ENCODE measurements at regions not wholly inside any gene's neighbourhood (a gene's known extent, or its start where the extent isn't known, plus 50 kb on each side); places are given as distances from the start of the nearest gene placed in this dataset.
A peak's percentile ranks its signal among the peaks of the same experiment; 100 is the strongest.

DNA sequence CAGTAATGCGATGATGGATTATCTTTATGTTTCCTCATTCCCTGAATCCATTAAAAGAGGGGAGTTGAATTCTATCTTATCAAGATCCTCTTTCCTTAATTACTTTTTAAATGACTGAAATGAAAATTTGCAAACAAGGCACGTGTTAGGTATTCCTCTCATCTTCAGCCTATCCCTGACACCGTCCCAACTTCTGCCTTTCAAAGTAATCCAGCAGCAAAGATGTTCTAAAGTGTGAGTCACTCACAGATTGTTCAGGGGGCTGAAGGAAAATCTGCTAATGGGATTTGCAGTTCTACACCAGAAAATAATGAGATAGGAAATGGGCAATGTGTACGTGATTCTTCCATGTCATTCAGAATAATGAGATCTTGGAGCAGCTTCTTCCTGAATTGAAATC is 403.0 kb downstream of the ARHGEF28 start:
- no peaks in the 10 kb centered on the region for H3K4me1 ChIP-seq (ENCODE audit: control insufficient read depth in 3 of 3, insufficient read depth in 2 of 3, low read depth in 1 of 3, low read length in 2 of 3)
- H3K9me3 ChIP-seq (ENCODE audit: control insufficient read depth in 2 of 2, insufficient read depth in 1 of 2, low read depth in 1 of 2, low read length in 1 of 2): no peaks in the 10 kb centered on the region
- FAIRE-seq: no peak
- DNase-seq: no peak
- H3K4me3 ChIP-seq (ENCODE audit: low read depth in 1 of 3, low read length in 3 of 3): no peak overlapping the region
- no peak overlapping the region for H3K27ac ChIP-seq (ENCODE audit: low read depth in 1 of 3, low read length in 2 of 3)
- 85 to 88% (median 85%) methylated on average over 4 of the region's 4 CpGs for WGBS, 3 donors
- no peaks in the 10 kb centered on the region for H3K36me3 ChIP-seq (ENCODE audit: control insufficient read depth in 3 of 3, insufficient read depth in 2 of 3, low read depth in 1 of 3, low read length in 3 of 3)
- no peaks in the 10 kb centered on the region for H3K27me3 ChIP-seq (ENCODE audit: control insufficient read depth in 3 of 3, insufficient read depth in 3 of 3, low read length in 3 of 3)

DNA sequence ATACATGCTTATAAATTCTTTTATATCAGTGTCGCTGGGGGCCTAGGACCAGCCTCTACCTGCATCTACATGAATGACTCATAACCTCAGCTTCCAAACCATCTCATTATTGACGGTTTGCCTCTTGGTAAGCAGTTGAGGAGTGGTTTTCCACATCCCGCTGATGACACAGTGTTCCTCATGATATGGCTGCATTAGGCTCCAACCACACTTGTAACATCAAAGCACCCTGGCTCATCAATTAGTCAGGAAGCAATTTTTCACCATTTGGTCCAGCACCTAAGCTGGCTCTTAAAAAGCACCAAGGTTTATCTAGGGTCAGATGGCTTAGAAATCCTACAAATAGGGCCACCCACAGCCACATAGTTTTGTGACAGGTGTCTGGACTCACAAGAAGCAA is 402.4 kb downstream of the ARHGEF28 start:
- no peak for FAIRE-seq
- no peak overlapping the region for H3K27ac ChIP-seq (ENCODE audit: low read depth in 1 of 3, low read length in 2 of 3)

DNA sequence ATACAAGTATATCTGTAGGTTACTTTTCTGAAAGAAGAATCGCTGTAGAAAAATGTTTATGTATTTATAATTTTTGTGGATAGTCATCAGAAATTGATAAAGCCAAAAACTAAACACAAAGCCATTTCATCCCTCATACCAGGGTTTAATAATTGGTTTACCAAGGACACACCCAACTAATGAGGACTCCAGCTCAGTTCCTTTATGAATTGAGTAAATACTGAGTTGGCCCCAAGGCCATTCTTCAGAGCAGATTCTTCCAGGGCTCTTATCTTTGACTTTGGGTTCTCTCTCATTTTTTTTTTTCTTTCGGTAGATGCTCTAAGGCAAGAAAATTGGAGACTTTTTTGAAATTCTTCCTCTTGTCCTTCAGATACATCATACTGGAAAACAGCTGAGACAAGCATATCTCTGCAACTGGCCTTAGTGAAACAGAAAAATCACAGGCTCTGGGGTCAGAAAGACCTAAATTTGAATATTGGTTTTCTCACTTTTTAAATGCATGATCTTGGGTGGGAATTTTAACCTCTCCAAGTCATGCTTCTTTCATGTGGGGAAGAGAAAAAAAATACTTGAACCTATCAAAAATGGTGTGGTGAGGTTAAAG is 401.8 kb downstream of the ARHGEF28 start:
- Histone ChIP-seq H3K9me3 (ENCODE audit: control insufficient read depth in 2 of 2, insufficient read depth in 1 of 2, low read depth in 1 of 2, low read length in 1 of 2) (no peaks in the 10 kb centered on the region), H3K4me3 (ENCODE audit: low read depth in 1 of 3, low read length in 3 of 3) (no peak overlapping the region), H3K36me3 (ENCODE audit: control insufficient read depth in 3 of 3, insufficient read depth in 2 of 3, low read depth in 1 of 3, low read length in 3 of 3) (no peaks in the 10 kb centered on the region), H3K27ac (ENCODE audit: low read depth in 1 of 3, low read length in 2 of 3) (no peak overlapping the region), H3K27me3 (ENCODE audit: control insufficient read depth in 3 of 3, insufficient read depth in 3 of 3, low read length in 3 of 3) (no peaks in the 10 kb centered on the region), H3K4me1 (ENCODE audit: control insufficient read depth in 3 of 3, insufficient read depth in 2 of 3, low read depth in 1 of 3, low read length in 2 of 3) (no peaks in the 10 kb centered on the region)
- DNase-seq (no peak), FAIRE-seq (no peak)
- 46 to 73% (median 55%) methylated on average over 2 of the region's 2 CpGs for WGBS, 3 donors

More for the DNA sequence above, 402.4 kb downstream of the ARHGEF28 start:
- H3K9me3 ChIP-seq (ENCODE audit: control insufficient read depth in 2 of 2, insufficient read depth in 1 of 2, low read depth in 1 of 2, low read length in 1 of 2): no peaks in the 10 kb centered on the region
- no peaks in the 10 kb centered on the region for H3K36me3 ChIP-seq (ENCODE audit: control insufficient read depth in 3 of 3, insufficient read depth in 2 of 3, low read depth in 1 of 3, low read length in 3 of 3)
- 77 to 86% (median 85%) methylated on average over 3 of the region's 3 CpGs for WGBS, 3 donors
- no peaks in the 10 kb centered on the region for H3K27me3 ChIP-seq (ENCODE audit: control insufficient read depth in 3 of 3, insufficient read depth in 3 of 3, low read length in 3 of 3)
- DNase-seq: no peak
- H3K4me1 ChIP-seq (ENCODE audit: control insufficient read depth in 3 of 3, insufficient read depth in 2 of 3, low read depth in 1 of 3, low read length in 2 of 3): no peaks in the 10 kb centered on the region
- H3K4me3 ChIP-seq (ENCODE audit: low read depth in 1 of 3, low read length in 3 of 3): no peak overlapping the region

DNA sequence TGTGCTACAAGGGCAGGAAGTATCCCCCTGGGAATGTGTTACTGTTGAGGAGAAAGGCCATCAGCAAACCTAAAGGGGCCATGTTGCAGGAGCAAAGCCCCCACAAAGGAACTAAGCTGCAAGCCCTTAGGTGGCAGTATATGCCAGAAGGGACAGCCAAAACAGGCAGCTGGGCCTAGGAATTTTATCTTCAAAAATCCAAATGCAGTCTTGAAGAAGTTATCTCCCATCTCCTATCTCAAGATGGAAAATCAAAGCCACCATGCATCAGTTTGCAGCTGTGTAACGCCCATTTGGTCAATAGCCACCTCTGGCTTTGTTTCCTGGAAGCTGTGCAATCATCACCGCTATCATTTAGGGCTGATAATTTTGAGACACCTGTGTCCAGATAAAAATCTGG is 400.3 kb downstream of the ARHGEF28 start:
- no peak for DNase-seq
- Histone ChIP-seq H3K9me3 (ENCODE audit: control insufficient read depth in 2 of 2, insufficient read depth in 1 of 2, low read depth in 1 of 2, low read length in 1 of 2) (no peaks in the 10 kb centered on the region), H3K27ac (ENCODE audit: low read depth in 1 of 3, low read length in 2 of 3) (no peak overlapping the region), H3K4me1 (ENCODE audit: control insufficient read depth in 3 of 3, insufficient read depth in 2 of 3, low read depth in 1 of 3, low read length in 2 of 3) (no peaks in the 10 kb centered on the region), H3K27me3 (ENCODE audit: control insufficient read depth in 3 of 3, insufficient read depth in 3 of 3, low read length in 3 of 3) (no peaks in the 10 kb centered on the region), H3K36me3 (ENCODE audit: control insufficient read depth in 3 of 3, insufficient read depth in 2 of 3, low read depth in 1 of 3, low read length in 3 of 3) (no peaks in the 10 kb centered on the region), H3K4me3 (ENCODE audit: low read depth in 1 of 3, low read length in 3 of 3) (no peak overlapping the region)
- WGBS, 3 donors: 66 to 84% (median 73%) methylated on average over 2 of the region's 2 CpGs
- FAIRE-seq: no peak

DNA sequence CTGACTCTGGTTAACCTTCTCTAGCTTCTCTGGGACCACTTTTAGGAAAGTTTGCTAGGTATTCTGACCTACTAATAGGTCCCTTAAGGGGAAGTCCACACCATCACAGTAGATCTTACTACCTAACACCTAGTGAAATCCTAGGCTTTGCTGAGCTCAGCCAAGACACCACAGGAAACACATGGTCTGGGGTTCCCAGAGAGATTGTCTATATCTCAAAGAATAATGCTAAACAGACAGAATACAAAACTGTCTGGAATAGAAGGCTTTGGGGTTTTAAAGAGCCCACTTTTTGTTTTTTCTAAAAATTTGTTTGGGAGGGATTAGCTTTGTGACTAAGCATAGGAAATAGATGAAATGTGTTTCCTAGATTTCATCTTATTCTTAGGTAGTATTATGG is 395.1 kb downstream of the ARHGEF28 start:
- no peaks in the 10 kb centered on the region for H3K4me1 ChIP-seq (ENCODE audit: control insufficient read depth in 3 of 3, insufficient read depth in 2 of 3, low read depth in 1 of 3, low read length in 2 of 3)
- FAIRE-seq: no peak
- no peaks in the 10 kb centered on the region for H3K27me3 ChIP-seq (ENCODE audit: control insufficient read depth in 3 of 3, insufficient read depth in 3 of 3, low read length in 3 of 3)
- no peaks in the 10 kb centered on the region for H3K9me3 ChIP-seq (ENCODE audit: control insufficient read depth in 2 of 2, insufficient read depth in 1 of 2, low read depth in 1 of 2, low read length in 1 of 2)
- no peaks in the 10 kb centered on the region for H3K36me3 ChIP-seq (ENCODE audit: control insufficient read depth in 3 of 3, insufficient read depth in 2 of 3, low read depth in 1 of 3, low read length in 3 of 3)
- H3K27ac ChIP-seq (ENCODE audit: low read depth in 1 of 3, low read length in 2 of 3): no peak overlapping the region
- DNase-seq: no peak
- H3K4me3 ChIP-seq (ENCODE audit: low read depth in 1 of 3, low read length in 3 of 3): no peak overlapping the region

DNA sequence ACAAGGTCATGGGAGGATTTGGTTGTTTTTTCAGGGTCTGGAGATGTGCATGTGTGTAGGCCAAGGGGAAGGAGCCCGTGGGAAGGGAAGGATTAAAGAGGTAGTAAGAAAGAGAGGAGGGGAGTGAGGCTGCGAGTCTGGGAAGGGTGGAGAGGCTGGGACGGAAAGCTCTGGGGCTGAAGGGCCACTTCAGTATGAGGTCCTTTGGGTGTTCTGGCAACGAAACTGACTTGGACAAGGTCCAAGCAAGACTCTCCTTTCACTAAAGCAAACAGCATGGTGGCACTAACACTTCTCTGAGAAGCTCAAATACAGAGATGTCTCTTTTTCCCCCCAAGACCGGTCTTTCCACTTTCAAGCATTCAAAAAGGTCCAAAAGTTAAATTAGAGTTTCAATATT is 394.5 kb downstream of the ARHGEF28 start:
- no peaks in the 10 kb centered on the region for H3K27me3 ChIP-seq (ENCODE audit: control insufficient read depth in 3 of 3, insufficient read depth in 3 of 3, low read length in 3 of 3)
- FAIRE-seq: no peak
- H3K4me1 ChIP-seq (ENCODE audit: control insufficient read depth in 3 of 3, insufficient read depth in 2 of 3, low read depth in 1 of 3, low read length in 2 of 3): no peaks in the 10 kb centered on the region
- no peaks in the 10 kb centered on the region for H3K9me3 ChIP-seq (ENCODE audit: control insufficient read depth in 2 of 2, insufficient read depth in 1 of 2, low read depth in 1 of 2, low read length in 1 of 2)
- WGBS, 3 donors: 78 to 89% (median 83%) methylated on average over 5 of the region's 5 CpGs
- no peaks in the 10 kb centered on the region for H3K36me3 ChIP-seq (ENCODE audit: control insufficient read depth in 3 of 3, insufficient read depth in 2 of 3, low read depth in 1 of 3, low read length in 3 of 3)
- H3K27ac ChIP-seq (ENCODE audit: low read depth in 1 of 3, low read length in 2 of 3): no peak overlapping the region
- DNase-seq: no peak
- H3K4me3 ChIP-seq (ENCODE audit: low read depth in 1 of 3, low read length in 3 of 3): no peak overlapping the region

DNA sequence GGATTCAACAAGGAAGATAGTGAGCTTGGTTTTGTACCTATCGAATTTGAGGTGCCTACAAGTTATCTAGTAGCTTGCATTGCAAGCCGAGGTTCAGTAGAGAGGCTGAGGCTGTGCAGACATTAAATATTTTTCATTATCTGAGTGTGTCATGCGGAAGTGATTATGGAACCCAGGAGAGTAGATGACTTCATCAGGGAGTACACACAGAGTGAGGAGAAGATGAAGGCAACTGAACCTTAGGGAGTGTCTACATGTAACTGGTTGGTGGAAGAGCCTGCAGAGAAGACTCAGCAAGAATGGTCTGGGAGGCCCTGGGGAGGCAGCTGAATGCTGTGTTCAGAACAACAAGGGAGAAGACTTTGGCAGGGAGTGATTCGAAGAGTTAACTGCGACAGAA is 393.9 kb downstream of the ARHGEF28 start:
- H3K4me1 ChIP-seq (ENCODE audit: control insufficient read depth in 3 of 3, insufficient read depth in 2 of 3, low read depth in 1 of 3, low read length in 2 of 3): no peaks in the 10 kb centered on the region
- H3K36me3 ChIP-seq (ENCODE audit: control insufficient read depth in 3 of 3, insufficient read depth in 2 of 3, low read depth in 1 of 3, low read length in 3 of 3): no peaks in the 10 kb centered on the region
- no peaks in the 10 kb centered on the region for H3K27me3 ChIP-seq (ENCODE audit: control insufficient read depth in 3 of 3, insufficient read depth in 3 of 3, low read length in 3 of 3)
- H3K9me3 ChIP-seq (ENCODE audit: control insufficient read depth in 2 of 2, insufficient read depth in 1 of 2, low read depth in 1 of 2, low read length in 1 of 2): no peaks in the 10 kb centered on the region
- no peak overlapping the region for H3K4me3 ChIP-seq (ENCODE audit: low read depth in 1 of 3, low read length in 3 of 3)
- FAIRE-seq: no peak
- no peak overlapping the region for H3K27ac ChIP-seq (ENCODE audit: low read depth in 1 of 3, low read length in 2 of 3)
- WGBS, 3 donors: 87 to 94% (median 92%) methylated on average over 5 of the region's 5 CpGs
- DNase-seq: no peak

DNA sequence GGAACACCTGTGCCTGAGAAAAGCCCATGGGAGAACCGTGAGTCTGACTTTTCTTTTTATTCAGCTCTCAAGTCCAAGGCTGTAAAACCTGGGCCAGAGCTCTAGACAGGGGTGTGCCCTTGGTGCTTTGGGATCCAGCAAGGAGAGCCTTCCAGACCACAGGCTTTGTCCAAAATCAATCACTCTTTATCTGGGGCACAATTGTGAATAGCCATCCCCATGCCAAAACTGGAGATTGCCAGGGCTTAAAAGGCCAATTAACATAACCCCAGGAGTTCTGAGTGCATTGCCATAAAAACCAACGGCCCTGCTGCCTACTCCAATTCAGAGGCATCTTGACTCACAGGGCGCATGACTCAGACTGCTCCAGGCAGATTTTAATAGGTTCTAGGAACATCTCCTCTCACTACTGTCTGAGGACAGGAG is 391.8 kb downstream of the ARHGEF28 start:
- no peaks in the 10 kb centered on the region for H3K9me3 ChIP-seq (ENCODE audit: control insufficient read depth in 2 of 2, insufficient read depth in 1 of 2, low read depth in 1 of 2, low read length in 1 of 2)
- H3K4me1 ChIP-seq (ENCODE audit: control insufficient read depth in 3 of 3, insufficient read depth in 2 of 3, low read depth in 1 of 3, low read length in 2 of 3): no peaks in the 10 kb centered on the region
- no peaks in the 10 kb centered on the region for H3K27me3 ChIP-seq (ENCODE audit: control insufficient read depth in 3 of 3, insufficient read depth in 3 of 3, low read length in 3 of 3)
- no peaks in the 10 kb centered on the region for H3K36me3 ChIP-seq (ENCODE audit: control insufficient read depth in 3 of 3, insufficient read depth in 2 of 3, low read depth in 1 of 3, low read length in 3 of 3)
- no peak overlapping the region for H3K4me3 ChIP-seq (ENCODE audit: low read depth in 1 of 3, low read length in 3 of 3)
- no peak for FAIRE-seq
- 15 to 49% (median 25%) methylated on average over 3 of the region's 3 CpGs for WGBS, 3 donors
- DNase-seq: no peak
- no peak overlapping the region for H3K27ac ChIP-seq (ENCODE audit: low read depth in 1 of 3, low read length in 2 of 3)

DNA sequence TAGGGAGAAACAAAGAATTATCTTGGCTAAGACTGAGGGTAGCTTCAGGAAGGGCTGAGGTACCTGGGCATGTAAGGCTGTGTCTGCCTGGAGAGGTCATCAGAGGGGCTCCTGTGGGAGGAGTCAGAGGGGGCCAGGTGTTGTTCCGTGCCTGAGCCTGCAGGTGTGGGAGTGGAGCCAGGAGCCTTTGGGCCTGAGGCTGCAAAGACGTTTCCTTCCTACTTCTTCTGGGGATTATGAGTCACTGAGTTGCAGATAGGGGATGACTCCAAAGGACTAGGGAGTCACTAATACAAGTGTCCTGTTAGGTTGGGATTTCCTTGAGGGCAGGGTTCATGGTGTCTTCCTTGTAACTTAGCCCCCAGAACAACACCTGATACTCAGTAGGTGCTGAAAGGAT is 391.1 kb downstream of the ARHGEF28 start:
- no peak overlapping the region for H3K27ac ChIP-seq (ENCODE audit: low read depth in 1 of 3, low read length in 2 of 3)
- FAIRE-seq (no peak), DNase-seq (peak in 1 of 2 donors; percentile 14)
- WGBS, 3 donors: 9 to 34% (median 12%) methylated on average over 2 of the region's 2 CpGs
- no peak overlapping the region for H3K4me3 ChIP-seq (ENCODE audit: low read depth in 1 of 3, low read length in 3 of 3)
- H3K36me3 ChIP-seq (ENCODE audit: control insufficient read depth in 3 of 3, insufficient read depth in 2 of 3, low read depth in 1 of 3, low read length in 3 of 3): no peaks in the 10 kb centered on the region
- no peaks in the 10 kb centered on the region for H3K27me3 ChIP-seq (ENCODE audit: control insufficient read depth in 3 of 3, insufficient read depth in 3 of 3, low read length in 3 of 3)
- no peaks in the 10 kb centered on the region for H3K9me3 ChIP-seq (ENCODE audit: control insufficient read depth in 2 of 2, insufficient read depth in 1 of 2, low read depth in 1 of 2, low read length in 1 of 2)
- H3K4me1 ChIP-seq (ENCODE audit: control insufficient read depth in 3 of 3, insufficient read depth in 2 of 3, low read depth in 1 of 3, low read length in 2 of 3): no peaks in the 10 kb centered on the region

Data from small intestine (tissue), 7 donors.